IMR-90 (cell line): ENCODE measurements at regions not wholly inside any gene's neighbourhood (a gene's known extent, or its start where the extent isn't known, plus 50 kb on each side); places are given as distances from the start of the nearest gene placed in this dataset.

Experiments used
- ATAC-seq: fragments of 200-7000 bp; cut with Tn5 transposase; 2 replicates; pipeline ENCODE4 v1.9.1; 2020; ENCODE audit warnings: low read depth, mild to moderate bottlenecking, moderate library complexity
- BruUV-seq: library from RNA; stranded (reverse); fragments of 400-500 nt; replicated peaks from 2 replicates; lab custom pipeline; 2021; lab: Mats Ljungman, UMichigan
- CTCF ChIA-PET: fragments of 300-600 bp; formaldehyde crosslinking; extraction: SDS; loops from one replicate; lab custom pipeline; 2021; ENCODE audit warnings: antibody characterized with exemption; lab: Yijun Ruan, JAX
- POLR2A ChIA-PET: fragments of 300-600 bp; sonication (Branson Sonifier 250); formaldehyde crosslinking; loops from one replicate; lab custom pipeline; 2022; ENCODE audit warnings: antibody characterized with exemption; ENCODE audit not compliant: unreplicated experiment; lab: Charles Lee
- DNase-seq: peaks from one replicate; pipeline ENCODE4 v3.0.0; 2013
- H2AFZ ChIP-seq: replicated peaks from 2 replicates; pipeline ENCODE3; 2013; ENCODE audit warnings: low read length, mild to moderate bottlenecking; ENCODE audit not compliant: poor library complexity
- H2AK5ac ChIP-seq: 2 replicates; pipeline ENCODE4 v1.6.1; 2013; ENCODE audit warnings: low read depth, low read length, inconsistent platforms
- H2AK9ac ChIP-seq: replicated peaks from 2 replicates; pipeline ENCODE3; 2013; ENCODE audit warnings: mild to moderate bottlenecking, low read depth, low read length, moderate library complexity; ENCODE audit not compliant: poor library complexity
- H2BK120ac ChIP-seq: 2 replicates; pipeline ENCODE4 v1.6.1; 2013; ENCODE audit warnings: low read depth, low read length, inconsistent platforms
- H2BK15ac ChIP-seq: 3 replicates; pipeline ENCODE4 v1.6.1; 2013; ENCODE audit warnings: low read depth, low read length, inconsistent platforms
- H2BK20ac ChIP-seq: 2 replicates; pipeline ENCODE4 v1.6.1; 2013; ENCODE audit warnings: low read depth, mild to moderate bottlenecking, inconsistent platforms, low read length, moderate library complexity
- H2BK5ac ChIP-seq: 2 replicates; pipeline ENCODE4 v1.6.1; 2013; ENCODE audit warnings: mild to moderate bottlenecking, low read depth, low read length, inconsistent platforms; ENCODE audit not compliant: poor library complexity, severe bottlenecking
- H3K14ac ChIP-seq: replicated peaks from 2 replicates; pipeline ENCODE4 v1.6.1; 2013; ENCODE audit warnings: low read depth, low read length, inconsistent platforms
- H3K18ac ChIP-seq: 2 replicates; pipeline ENCODE4 v1.6.1; 2013; ENCODE audit warnings: low read depth, low read length, control low read depth
- H3K23ac ChIP-seq: 2 replicates; pipeline ENCODE4 v1.6.1; 2013; ENCODE audit warnings: low read depth, low read length, inconsistent platforms
- H3K27ac ChIP-seq: 2 replicates; pipeline ENCODE4 v1.5.1; 2013; ENCODE audit warnings: mild to moderate bottlenecking, control low read depth, low read length; ENCODE audit not compliant: insufficient read depth
- H3K27me3 ChIP-seq: 2 replicates; pipeline ENCODE4 v1.6.1; 2013; ENCODE audit warnings: low read length; ENCODE audit not compliant: control insufficient read depth, insufficient read depth
- H3K36me3 ChIP-seq: 2 replicates; pipeline ENCODE4 v1.6.1; 2013; ENCODE audit warnings: low read length, mixed read lengths; ENCODE audit not compliant: control insufficient read depth, insufficient read depth
- H3K4ac ChIP-seq: 2 replicates; pipeline ENCODE4 v1.6.1; 2013; ENCODE audit warnings: low read depth, low read length, inconsistent platforms
- H3K4me1 ChIP-seq: 2 replicates; pipeline ENCODE4 v1.6.1; 2013; ENCODE audit warnings: low read length, mixed read lengths; ENCODE audit not compliant: control insufficient read depth, insufficient read depth
- H3K4me2 ChIP-seq: 2 replicates; pipeline ENCODE4 v1.6.1; 2013; ENCODE audit warnings: low read depth, mild to moderate bottlenecking, control low read depth, low read length, moderate library complexity
- H3K4me3 ChIP-seq: 2 replicates; pipeline ENCODE4 v1.5.1; 2013; ENCODE audit warnings: low read depth, mild to moderate bottlenecking, control low read depth, low read length, moderate library complexity; ENCODE audit not compliant: insufficient read depth
- H3K56ac ChIP-seq: 2 replicates; pipeline ENCODE4 v1.6.1; 2013; ENCODE audit warnings: low read length, inconsistent platforms; ENCODE audit not compliant: insufficient read depth; ENCODE audit errors: extremely low read depth
- H3K79me1 ChIP-seq, 2 experiments: 2 replicates each; pipeline ENCODE4 v1.6.1; 2013; ENCODE audit warnings: low read length in 2 of 2, inconsistent platforms in 1 of 2, low read depth in 1 of 2
- H3K9ac ChIP-seq: 2 replicates; pipeline ENCODE4 v1.6.1; 2013; ENCODE audit warnings: low read depth, low read length, control low read depth
- H3K9me1 ChIP-seq: 2 replicates; pipeline ENCODE4 v1.6.1; 2013; ENCODE audit warnings: low read length, inconsistent platforms; ENCODE audit not compliant: insufficient read depth
- H3K9me3 ChIP-seq: 2 replicates; pipeline ENCODE4 v1.6.1; 2013; ENCODE audit warnings: low read length; ENCODE audit not compliant: control insufficient read depth, insufficient read depth
- H4K20me1 ChIP-seq: 2 replicates; pipeline ENCODE4 v1.6.1; 2013; ENCODE audit warnings: low read length, inconsistent platforms; ENCODE audit not compliant: insufficient read depth
- H4K5ac ChIP-seq: 2 replicates; pipeline ENCODE4 v1.6.1; 2013; ENCODE audit warnings: mild to moderate bottlenecking, low read depth, low read length, control low read depth
- H4K8ac ChIP-seq, 2 experiments: 2 replicates each; pipeline ENCODE4 v1.6.1; 2013; ENCODE audit warnings: low read depth in 2 of 2, low read length in 2 of 2, control low read depth in 1 of 2, inconsistent platforms in 1 of 2
- H4K91ac ChIP-seq: 2 replicates; pipeline ENCODE4 v1.6.1; 2013; ENCODE audit warnings: low read depth, low read length, inconsistent platforms; ENCODE audit not compliant: insufficient read depth
- BHLHE40 ChIP-seq: fragments of 150-350 bp; IDR thresholded peaks from 2 replicates; pipeline ENCODE4 v1.6.1; 2016; ENCODE audit warnings: mild to moderate bottlenecking, low read depth, low read length
- MAFK ChIP-seq: IDR thresholded peaks from 2 replicates; pipeline ENCODE4 v1.6.1; 2012; ENCODE audit warnings: low read depth, low read length, improper control_type of control experiment
- WGBS, 2 experiments: methylation state at CpG; one replicate each; pipeline versions ENCODE4 v1.1.5 to v1.1.7; 2013; ENCODE audit warnings: missing lambda C conversion rate in 2 of 2; ENCODE audit not compliant: insufficient read length in 1 of 2; ENCODE audit errors: extremely low coverage in 2 of 2; 5-methylcytosine and 5-hydroxymethylcytosine counted together
- dilution Hi-C: fragments of 300-500 bp; cut with HindIII; formaldehyde crosslinking; loops from one replicate; pipeline ENCODE4 v1.14.3; 2018; ENCODE audit warnings: low sequenced_read_pairs; ENCODE audit not compliant: unreplicated experiment
- in situ Hi-C: fragments of 300-500 bp; cut with MboI; formaldehyde crosslinking; loops from 3 replicates; pipeline ENCODE4 v1.14.3; 2019; ENCODE audit warnings: low sequenced_read_pairs, inconsistent platforms, mixed read lengths
- intact Hi-C: fragments of 100-400 bp; cut with micrococcal nuclease; formaldehyde crosslinking; loops from 2 replicates; pipeline ENCODE4 v1.10.0; 2022

DNA sequence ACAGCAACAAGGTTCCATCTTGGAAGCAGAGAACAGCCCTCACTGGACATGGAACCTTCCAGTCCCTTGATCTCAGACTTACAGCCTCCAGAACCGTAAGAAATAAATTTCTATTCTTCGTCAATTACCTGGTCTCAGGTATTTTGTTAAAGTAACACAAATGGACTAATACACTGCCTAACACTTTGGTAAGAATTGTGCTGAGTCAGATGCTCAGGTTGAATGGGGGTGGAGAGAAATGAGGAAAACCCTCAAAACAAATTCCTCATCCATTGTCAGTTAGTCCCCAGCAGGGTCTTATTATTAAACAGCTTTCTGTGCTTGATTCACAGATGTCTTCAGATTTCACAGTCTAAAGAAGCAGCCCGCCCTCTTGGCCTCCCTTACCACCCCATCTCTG, 306.2 kb upstream of the SLCO3A1 start:
- Histone ChIP-seq H4K91ac (no peak overlapping the region), H2AFZ (no peak overlapping the region), H2BK20ac (no peak overlapping the region), H4K5ac (no peak overlapping the region), H3K23ac (no peak overlapping the region), H3K4me1 (no peaks in the 10 kb centered on the region), H3K9me1 (no peaks in the 10 kb centered on the region), H4K8ac (no peak overlapping the region), H3K18ac (no peak overlapping the region), H2BK120ac (no peak overlapping the region), H2BK5ac (no peak overlapping the region), H2BK15ac (no peak overlapping the region), H4K20me1 (no peaks in the 10 kb centered on the region), H3K36me3 (no peaks in the 10 kb centered on the region), H2AK5ac (no peak overlapping the region), H2AK9ac (no peak overlapping the region), H3K27me3 (no peaks in the 10 kb centered on the region; the same call in 1 of the 2 replicates), H3K4me3 (no peak overlapping the region), H3K9me3 (no peaks in the 10 kb centered on the region), H3K4me2 (no peak overlapping the region), H3K4ac (no peak overlapping the region), H3K79me1 (no peaks in the 10 kb centered on the region), H3K14ac (no peak overlapping the region), H3K56ac (no peak overlapping the region), H3K9ac (no peak overlapping the region), H3K27ac (no peak overlapping the region)
- no peak for ATAC-seq
- in situ Hi-C loops, result no loop called here
- no CpG with 5 or more reads among the region's 3 CpGs for WGBS, 2 experiments
- intact Hi-C loops, result no loop called here
- ChIA-PET CTCF (no interaction called here), POLR2A (no interaction called here)
- peak; percentile 80 for TF ChIP-seq MAFK
- no peak for TF ChIP-seq BHLHE40
- no TSS peak for BruUV-seq
- DNase-seq, result no peak
- dilution Hi-C loops, result no loop called here
